GM12873 (cell line): ENCODE measurements at regions not wholly inside any gene's neighbourhood (a gene's known extent, or its start where the extent isn't known, plus 50 kb on each side); places are given as distances from the start of the nearest gene placed in this dataset.

ENCODE experiments used
- TF ChIP-seq, protein P1 (sequence below): IDR thresholded peaks from 2 replicates; pipeline ENCODE4 v1.5.1; 2012; ENCODE audit warnings: low read depth, mild to moderate bottlenecking, moderate library complexity, low read length, control low read depth; ENCODE audit not compliant: insufficient read depth; ENCODE audit errors: missing control alignments

DNA sequence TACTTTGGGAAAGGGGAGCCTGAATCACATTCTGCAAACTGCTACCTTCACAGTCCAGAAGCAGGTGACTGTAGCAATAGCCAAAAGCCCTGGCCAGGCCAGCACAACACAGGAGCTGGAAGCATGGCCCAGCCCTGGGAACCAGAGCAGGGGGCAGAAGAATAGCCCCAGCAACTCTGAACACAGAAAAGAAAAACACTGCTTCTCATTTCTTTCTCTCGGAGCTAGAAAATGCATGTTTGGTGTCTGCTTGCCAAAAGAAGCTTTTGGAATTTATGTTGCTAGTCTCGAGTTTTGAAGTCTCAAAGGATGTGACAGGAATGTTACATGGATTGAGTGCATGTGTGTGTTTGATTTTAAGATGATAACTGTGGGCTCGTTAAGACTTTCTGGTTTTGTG, 79.8 kb upstream of the SCAF8 start:
- TF ChIP-seq, protein P1, sequence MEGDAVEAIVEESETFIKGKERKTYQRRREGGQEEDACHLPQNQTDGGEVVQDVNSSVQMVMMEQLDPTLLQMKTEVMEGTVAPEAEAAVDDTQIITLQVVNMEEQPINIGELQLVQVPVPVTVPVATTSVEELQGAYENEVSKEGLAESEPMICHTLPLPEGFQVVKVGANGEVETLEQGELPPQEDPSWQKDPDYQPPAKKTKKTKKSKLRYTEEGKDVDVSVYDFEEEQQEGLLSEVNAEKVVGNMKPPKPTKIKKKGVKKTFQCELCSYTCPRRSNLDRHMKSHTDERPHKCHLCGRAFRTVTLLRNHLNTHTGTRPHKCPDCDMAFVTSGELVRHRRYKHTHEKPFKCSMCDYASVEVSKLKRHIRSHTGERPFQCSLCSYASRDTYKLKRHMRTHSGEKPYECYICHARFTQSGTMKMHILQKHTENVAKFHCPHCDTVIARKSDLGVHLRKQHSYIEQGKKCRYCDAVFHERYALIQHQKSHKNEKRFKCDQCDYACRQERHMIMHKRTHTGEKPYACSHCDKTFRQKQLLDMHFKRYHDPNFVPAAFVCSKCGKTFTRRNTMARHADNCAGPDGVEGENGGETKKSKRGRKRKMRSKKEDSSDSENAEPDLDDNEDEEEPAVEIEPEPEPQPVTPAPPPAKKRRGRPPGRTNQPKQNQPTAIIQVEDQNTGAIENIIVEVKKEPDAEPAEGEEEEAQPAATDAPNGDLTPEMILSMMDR, result no peak

DNA sequence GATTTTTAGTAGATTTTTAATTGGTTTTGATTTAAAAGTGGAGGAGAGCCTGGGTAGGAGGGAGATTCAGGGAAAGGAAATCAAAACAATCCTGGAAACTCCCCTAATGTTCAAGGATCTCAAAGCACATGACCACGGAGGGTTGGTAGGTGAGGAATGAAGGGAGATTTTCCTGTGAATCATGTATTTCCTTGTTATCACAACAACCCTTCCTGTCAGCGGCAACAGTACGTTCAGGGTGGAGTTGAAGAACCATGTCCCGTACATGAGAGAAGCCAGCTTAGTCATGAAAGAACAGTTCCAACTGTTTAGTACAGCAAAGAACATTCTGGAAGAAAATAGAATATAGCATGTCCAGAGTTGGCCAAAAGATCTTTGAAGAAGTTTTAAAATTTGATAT, 79.4 kb upstream of the SCAF8 start:
- TF ChIP-seq, protein P1, result no peak

DNA sequence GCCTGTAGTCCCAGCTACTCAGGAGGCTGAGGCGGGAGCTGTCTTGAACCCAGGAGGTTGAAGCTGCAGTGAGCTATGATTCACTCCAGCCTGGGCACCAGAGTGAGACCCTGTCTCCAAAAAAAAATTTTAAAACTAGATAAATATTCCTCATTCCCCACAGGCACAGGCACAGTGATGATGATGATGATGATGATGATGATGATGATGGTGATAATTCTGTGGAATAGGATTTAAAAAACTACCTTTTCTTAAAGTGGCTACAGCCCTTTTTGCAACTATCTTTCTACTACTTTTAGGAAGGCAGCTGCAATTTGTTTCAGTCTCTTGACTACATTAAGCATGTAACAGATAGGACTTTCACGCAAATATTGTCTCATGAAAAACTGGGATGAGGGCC, 76.6 kb upstream of the SCAF8 start:
- TF ChIP-seq, protein P1, result no peak

DNA sequence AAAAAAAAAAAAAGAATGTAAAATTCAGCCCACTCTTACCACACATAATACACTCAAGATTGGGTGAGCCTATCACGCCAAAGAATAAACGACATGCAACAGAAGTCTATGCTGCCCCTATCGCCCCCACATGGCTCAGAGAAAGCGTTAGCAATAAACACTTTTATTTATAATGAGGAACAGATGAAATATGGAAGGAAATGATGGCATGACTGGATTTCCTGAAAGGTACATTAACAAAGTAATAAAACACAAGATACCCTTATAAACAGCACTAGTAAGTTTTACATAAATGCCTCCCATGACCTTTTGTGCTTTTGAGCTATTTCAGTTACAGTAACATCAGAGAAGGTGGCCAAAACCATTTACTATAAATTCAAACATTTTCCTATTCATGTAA, 71.4 kb upstream of the SCAF8 start:
- TF ChIP-seq, protein P1, result no peak

DNA sequence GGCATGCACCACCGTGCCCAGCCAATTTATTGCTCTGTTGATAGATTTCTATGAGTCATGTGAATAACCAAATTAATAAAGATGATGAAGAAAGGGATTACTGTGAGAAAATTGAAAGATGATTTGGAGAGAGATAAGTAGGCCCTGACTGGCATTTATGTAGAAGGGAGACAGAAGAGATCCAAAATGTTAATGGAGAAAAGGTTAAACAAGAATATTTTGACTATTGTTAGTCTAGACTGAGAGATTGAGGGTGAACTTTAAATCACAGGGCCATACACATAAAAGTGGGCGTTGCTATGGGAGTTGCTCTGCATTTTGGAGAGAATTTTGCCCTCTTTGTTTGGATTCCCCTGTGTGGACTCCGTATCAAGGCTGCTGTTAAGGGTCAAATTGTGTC, 68.9 kb upstream of the SCAF8 start:
- TF ChIP-seq, protein P1, result no peak

DNA sequence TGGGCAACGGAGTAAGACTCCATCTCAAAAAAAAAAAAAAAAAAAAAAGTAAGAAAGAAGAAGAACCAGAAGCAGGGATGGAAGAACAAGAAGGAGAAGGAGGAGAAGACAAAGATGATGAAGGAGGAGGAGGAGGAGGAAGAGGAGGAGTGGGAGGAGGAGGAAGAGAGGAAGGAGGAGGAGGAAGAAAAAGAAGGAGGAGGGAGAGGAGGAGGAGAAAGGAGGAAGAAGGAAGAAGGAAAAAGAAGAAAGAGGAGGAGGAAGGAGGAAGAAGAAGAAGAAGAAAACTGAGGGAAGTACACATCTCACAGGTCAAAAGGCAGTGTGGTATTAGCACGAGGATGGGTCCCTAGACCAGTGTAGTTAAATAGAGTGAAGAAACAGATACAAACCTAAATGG, 65.1 kb upstream of the SCAF8 start:
- TF ChIP-seq, protein P1, result no peak

DNA sequence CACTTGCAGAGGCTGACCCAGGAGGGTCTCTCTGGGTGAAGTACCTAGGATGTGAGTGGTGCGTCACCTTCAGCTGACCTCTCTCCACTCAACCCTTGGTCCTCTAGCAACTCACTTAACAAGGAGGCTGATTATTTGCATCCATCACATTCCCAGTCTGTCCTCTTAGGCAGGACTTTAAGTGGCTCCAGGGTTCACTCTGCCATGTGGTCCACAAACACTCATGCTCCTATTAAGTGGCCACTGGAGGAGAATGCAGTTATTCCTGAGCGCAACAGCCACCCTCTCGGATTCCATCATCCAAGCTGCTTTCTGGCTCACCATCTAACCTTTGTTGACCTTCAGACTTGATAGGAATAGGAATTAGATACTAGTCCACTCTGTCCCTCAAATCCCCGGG, 61.1 kb upstream of the SCAF8 start:
- TF ChIP-seq, protein P1, result no peak
